ENCODE measurements at regions not wholly inside any gene's neighbourhood (a gene's known extent, or its start where the extent isn't known, plus 50 kb on each side); places are given as distances from the start of the nearest gene placed in this dataset.

GRCh38 chr9:91492237-91492636 is 68.6 kb upstream of the NFIL3 start:
- H3K4me3 ChIP-seq = no peak overlapping the region
- no peak overlapping the region for H3K4me2 ChIP-seq
- Mint-ChIP-seq H3K9me3 (0 out of 3 replicates have a peak, but pooled peaks cover 4% of the 10 kb centered on the region), H3K36me3 (ENCODE audit: low read depth) (no peaks in the 10 kb centered on the region), H3K4me3 (no peak overlapping the region), H3K27ac (no peak overlapping the region), H3K4me1 (peaks cover 17% of the 10 kb centered on the region), H3K27me3 (ENCODE audit: insufficient read depth, low read depth, poor library complexity) (no peaks in the 10 kb centered on the region)
- no peaks in the 10 kb centered on the region for H3K36me3 ChIP-seq (ENCODE audit: insufficient read depth)
- H2AFZ ChIP-seq = no peak overlapping the region
- no peaks in the 10 kb centered on the region for H3K79me2 ChIP-seq (replicated peaks; ENCODE audit: insufficient read depth)
- H3K27me3 ChIP-seq (ENCODE audit: insufficient read depth) = no peaks in the 10 kb centered on the region
- no peak for ATAC-seq
- no peak overlapping the region for H3K27ac ChIP-seq (ENCODE audit: low read depth)
- no peaks in the 10 kb centered on the region for H3K9me2 ChIP-seq (ENCODE audit: insufficient read depth)
- no peaks in the 10 kb centered on the region for H4K20me1 ChIP-seq (replicated peaks; ENCODE audit: insufficient read depth)
- DNase-seq (ENCODE audit: low spot score) = no peak
- TF ChIP-seq, protein P1, sequence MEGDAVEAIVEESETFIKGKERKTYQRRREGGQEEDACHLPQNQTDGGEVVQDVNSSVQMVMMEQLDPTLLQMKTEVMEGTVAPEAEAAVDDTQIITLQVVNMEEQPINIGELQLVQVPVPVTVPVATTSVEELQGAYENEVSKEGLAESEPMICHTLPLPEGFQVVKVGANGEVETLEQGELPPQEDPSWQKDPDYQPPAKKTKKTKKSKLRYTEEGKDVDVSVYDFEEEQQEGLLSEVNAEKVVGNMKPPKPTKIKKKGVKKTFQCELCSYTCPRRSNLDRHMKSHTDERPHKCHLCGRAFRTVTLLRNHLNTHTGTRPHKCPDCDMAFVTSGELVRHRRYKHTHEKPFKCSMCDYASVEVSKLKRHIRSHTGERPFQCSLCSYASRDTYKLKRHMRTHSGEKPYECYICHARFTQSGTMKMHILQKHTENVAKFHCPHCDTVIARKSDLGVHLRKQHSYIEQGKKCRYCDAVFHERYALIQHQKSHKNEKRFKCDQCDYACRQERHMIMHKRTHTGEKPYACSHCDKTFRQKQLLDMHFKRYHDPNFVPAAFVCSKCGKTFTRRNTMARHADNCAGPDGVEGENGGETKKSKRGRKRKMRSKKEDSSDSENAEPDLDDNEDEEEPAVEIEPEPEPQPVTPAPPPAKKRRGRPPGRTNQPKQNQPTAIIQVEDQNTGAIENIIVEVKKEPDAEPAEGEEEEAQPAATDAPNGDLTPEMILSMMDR (conservative IDR thresholded peaks at IDR 0.05; ENCODE audit: low read depth in 2 of 2) = no peak
- TF ChIP-seq CREB1 (CRISPR knock-in tag; IDR thresholded peaks at IDR 0.05; ENCODE audit: low read depth) = no peak
- no peak for TF ChIP-seq JUNB (IDR thresholded peaks at IDR 0.05; ENCODE audit: unreplicated experiment)
- no peak for TF ChIP-seq EZH2phosphoT487 (IDR thresholded peaks at IDR 0.05; ENCODE audit: unreplicated experiment)
- TF ChIP-seq NANOG (IDR thresholded peaks at IDR 0.05; ENCODE audit: borderline replicate concordance) = no peak
- TF ChIP-seq REST (IDR thresholded peaks at IDR 0.05; ENCODE audit: unreplicated experiment) = no peak
- no peak for TF ChIP-seq POLR2AphosphoS5 (IDR thresholded peaks at IDR 0.05; ENCODE audit: low read depth)
- no peak for TF ChIP-seq ZNF462 (CRISPR knock-in tag; IDR thresholded peaks at IDR 0.05)
- no peaks in the 10 kb centered on the region for H3F3A ChIP-seq (replicated peaks; ENCODE audit: low read depth)
- peaks cover 16% of the 10 kb centered on the region for H3K4me1 ChIP-seq (ENCODE audit: insufficient read depth)
